IMR-90 (cell line): ENCODE measurements at regions not wholly inside any gene's neighbourhood (a gene's known extent, or its start where the extent isn't known, plus 50 kb on each side); places are given as distances from the start of the nearest gene placed in this dataset.

Experiments
- CEBPB ChIP-seq: IDR thresholded peaks from 2 replicates; pipeline ENCODE4 v1.6.1; 2012; ENCODE audit warnings: low read depth, low read length, improper control_type of control experiment
- CTCF ChIP-seq: conservative IDR thresholded peaks from 2 replicates; pipeline ENCODE4 v1.5.1; 2012; ENCODE audit warnings: mild to moderate bottlenecking, low read depth, low read length, improper control_type of control experiment
- ELK1 ChIP-seq: fragments of 150-350 bp; IDR thresholded peaks from 2 replicates; pipeline ENCODE4 v1.6.1; 2016; ENCODE audit warnings: low read depth, mild to moderate bottlenecking, low read length, moderate library complexity, borderline replicate concordance
- MAFK ChIP-seq: IDR thresholded peaks from 2 replicates; pipeline ENCODE4 v1.6.1; 2012; ENCODE audit warnings: low read depth, low read length, improper control_type of control experiment
- NFE2L2 ChIP-seq: fragments of 150-350 bp; IDR thresholded peaks from 2 replicates; pipeline ENCODE4 v1.6.1; 2016; ENCODE audit warnings: low read depth, mild to moderate bottlenecking, low read length
- POLR2A ChIP-seq: IDR thresholded peaks from 2 replicates; pipeline ENCODE4 v1.6.1; 2012; ENCODE audit warnings: mild to moderate bottlenecking, low read depth, low read length
- RAD21 ChIP-seq: IDR thresholded peaks from 2 replicates; pipeline ENCODE4 v1.6.1; 2012; ENCODE audit warnings: low read length, improper control_type of control experiment
- USF2 ChIP-seq: fragments of 150-350 bp; IDR thresholded peaks from 2 replicates; pipeline ENCODE4 v1.6.1; 2017; ENCODE audit warnings: mild to moderate bottlenecking, antibody characterized with exemption, low read length, low read depth

GRCh38 chr1:219379691-219380090 is 206.0 kb downstream of the LYPLAL1 start:
- TF ChIP-seq RAD21 (no peak), CTCF (no peak), NFE2L2 (no peak), ELK1 (no peak), MAFK (no peak), POLR2A (no peak), USF2 (no peak), CEBPB (no peak)
